H9 (cell line): ENCODE measurements at regions not wholly inside any gene's neighbourhood (a gene's known extent, or its start where the extent isn't known, plus 50 kb on each side); places are given as distances from the start of the nearest gene placed in this dataset.

Experiments used
- DNase-seq: peaks from one replicate; pipeline ENCODE4 v3.0.0-alpha.2; 2017
- H2AFZ ChIP-seq: one replicate; pipeline ENCODE4 v1.6.1; 2013; ENCODE audit warnings: mild to moderate bottlenecking, low read length, control low read depth, moderate library complexity
- H2AK5ac ChIP-seq: 2 replicates; pipeline ENCODE4 v1.6.1; 2013; ENCODE audit warnings: low read length, control low read depth, mixed read lengths; ENCODE audit not compliant: insufficient read length
- H2BK120ac ChIP-seq: one replicate; pipeline ENCODE4 v1.6.1; 2013; ENCODE audit warnings: low read depth, mild to moderate bottlenecking, low read length, control low read depth, inconsistent platforms; ENCODE audit not compliant: poor library complexity, severe bottlenecking
- H2BK12ac ChIP-seq: 2 replicates; pipeline ENCODE4 v1.6.1; 2013; ENCODE audit warnings: low read length, control low read depth, mixed read lengths, low read depth; ENCODE audit not compliant: insufficient read length
- H2BK15ac ChIP-seq: 2 replicates; pipeline ENCODE4 v1.6.1; 2013; ENCODE audit warnings: low read depth, low read length, control low read depth
- H2BK20ac ChIP-seq: one replicate; pipeline ENCODE4 v1.6.1; 2013; ENCODE audit warnings: low read depth, mild to moderate bottlenecking, low read length, control low read depth, inconsistent platforms; ENCODE audit not compliant: poor library complexity, severe bottlenecking
- H2BK5ac ChIP-seq: 2 replicates; pipeline ENCODE4 v1.6.1; 2013; ENCODE audit warnings: low read length, control low read depth, mixed read lengths; ENCODE audit not compliant: insufficient read length
- H3K14ac ChIP-seq: 2 replicates; pipeline ENCODE4 v1.6.1; 2013; ENCODE audit warnings: low read length, control low read depth; ENCODE audit not compliant: insufficient read depth
- H3K18ac ChIP-seq: 2 replicates; pipeline ENCODE4 v1.6.1; 2013; ENCODE audit warnings: low read depth, mild to moderate bottlenecking, mixed read lengths, low read length, control low read depth; ENCODE audit not compliant: insufficient read length
- H3K23ac ChIP-seq: 2 replicates; pipeline ENCODE4 v1.6.1; 2013; ENCODE audit warnings: low read length, control low read depth, mixed read lengths, low read depth; ENCODE audit not compliant: insufficient read length
- H3K23me2 ChIP-seq: 2 replicates; pipeline ENCODE4 v1.6.1; 2013; ENCODE audit warnings: low read depth, mild to moderate bottlenecking, mixed read lengths, low read length, control low read depth; ENCODE audit not compliant: insufficient read length, poor library complexity, severe bottlenecking
- H3K27ac ChIP-seq: 2 replicates; pipeline ENCODE4 v1.5.1; 2013; ENCODE audit warnings: low read length, control low read depth, mixed read lengths, low read depth; ENCODE audit not compliant: insufficient read length
- H3K27me3 ChIP-seq: 2 replicates; pipeline ENCODE4 v1.6.1; 2013; ENCODE audit warnings: low read length, control low read depth, inconsistent platforms; ENCODE audit not compliant: insufficient read depth
- H3K4ac ChIP-seq: 2 replicates; pipeline ENCODE4 v1.6.1; 2013; ENCODE audit warnings: low read depth, mild to moderate bottlenecking, control low read depth, inconsistent platforms, low read length, moderate library complexity
- H3K4me1 ChIP-seq: 2 replicates; pipeline ENCODE4 v1.6.1; 2013; ENCODE audit warnings: low read length, control low read depth, inconsistent platforms; ENCODE audit not compliant: insufficient read depth
- H3K4me2 ChIP-seq: 2 replicates; pipeline ENCODE4 v1.6.1; 2013; ENCODE audit warnings: low read length, control low read depth, mixed read lengths; ENCODE audit not compliant: insufficient read length, insufficient read depth
- H3K56ac ChIP-seq: 2 replicates; pipeline ENCODE4 v1.6.1; 2013; ENCODE audit warnings: low read depth, mild to moderate bottlenecking, mixed read lengths, low read length, control low read depth; ENCODE audit not compliant: insufficient read length
- H3K79me1 ChIP-seq: 2 replicates; pipeline ENCODE4 v1.6.1; 2013; ENCODE audit warnings: low read depth, mild to moderate bottlenecking, moderate library complexity, low read length, control low read depth, inconsistent platforms; ENCODE audit not compliant: insufficient read depth, poor library complexity, severe bottlenecking
- H3K79me2 ChIP-seq: 2 replicates; pipeline ENCODE4 v1.6.1; 2013; ENCODE audit warnings: low read length, control low read depth, inconsistent platforms; ENCODE audit not compliant: insufficient read depth
- H3K9ac ChIP-seq: 2 replicates; pipeline ENCODE4 v1.6.1; 2013; ENCODE audit warnings: low read length, control low read depth, mixed read lengths; ENCODE audit not compliant: insufficient read length; ENCODE audit errors: extremely low read depth
- H3K9me3 ChIP-seq: one replicate; pipeline ENCODE4 v1.6.1; 2013; ENCODE audit warnings: low read depth, low read length, inconsistent platforms; ENCODE audit not compliant: control insufficient read depth
- H3T11ph ChIP-seq: one replicate; pipeline ENCODE4 v1.6.1; 2013; ENCODE audit warnings: mild to moderate bottlenecking, low read length, control low read depth, inconsistent platforms
- H4K20me1 ChIP-seq: one replicate; pipeline ENCODE4 v1.6.1; 2013; ENCODE audit not compliant: control insufficient read depth, insufficient read length, insufficient read depth
- H4K5ac ChIP-seq: 2 replicates; pipeline ENCODE4 v1.6.1; 2013; ENCODE audit warnings: low read depth, mild to moderate bottlenecking, mixed read lengths, low read length, control low read depth; ENCODE audit not compliant: insufficient read length
- H4K8ac ChIP-seq: replicated peaks from 2 replicates; pipeline ENCODE4 v1.6.1; 2013; ENCODE audit warnings: low read length, control low read depth, mixed read lengths, low read depth; ENCODE audit not compliant: insufficient read length
- H4K91ac ChIP-seq: 2 replicates; pipeline ENCODE4 v1.6.1; 2013; ENCODE audit warnings: low read depth, mild to moderate bottlenecking, moderate library complexity, mixed read lengths, low read length, control low read depth; ENCODE audit not compliant: insufficient read length
- H3K27ac Mint-ChIP-seq, 3 experiments: 2 replicates in 2 of 3; 3 replicates in 1 of 3; pipeline ENCODE4 v1.8.0; 2020 to 2021; ENCODE audit warnings: mixed read lengths in 3 of 3, mild to moderate bottlenecking in 1 of 3, moderate library complexity in 1 of 3
- H3K27me3 Mint-ChIP-seq: 2 replicates; pipeline ENCODE4 v1.8.0; 2021; ENCODE audit warnings: low read depth, mild to moderate bottlenecking, moderate library complexity, mixed read lengths
- H3K36me3 Mint-ChIP-seq, 3 experiments: 2 replicates in 2 of 3; 3 replicates in 1 of 3; pipeline ENCODE4 v1.8.0; 2020 to 2021; ENCODE audit warnings: low read depth in 3 of 3, mixed read lengths in 3 of 3; ENCODE audit not compliant: insufficient read depth in 1 of 3
- H3K4me1 Mint-ChIP-seq, 2 experiments: 2 replicates each; pipeline ENCODE4 v1.8.0; 2020; ENCODE audit warnings: mixed read lengths in 2 of 2
- H3K4me3 Mint-ChIP-seq, 2 experiments: 2 replicates in 1 of 2; 3 replicates in 1 of 2; pipeline ENCODE4 v1.8.0; 2020 to 2021; ENCODE audit warnings: mild to moderate bottlenecking in 2 of 2, mixed read lengths in 2 of 2, moderate library complexity in 1 of 2
- H3K9me3 Mint-ChIP-seq, 2 experiments: 2 replicates in 1 of 2; 3 replicates in 1 of 2; pipeline ENCODE4 v1.8.0; 2020; ENCODE audit warnings: mild to moderate bottlenecking in 2 of 2, mixed read lengths in 2 of 2, moderate library complexity in 1 of 2
- WGBS: extraction: QIAGEN DNeasy Blood & Tissue Kit; methylation state at CpG from one replicate; pipeline ENCODE4 v1.1.7; 2013; ENCODE audit warnings: missing lambda C conversion rate, low lambda C conversion rate, mixed read lengths; ENCODE audit not compliant: insufficient read length; ENCODE audit errors: extremely low coverage; 5-methylcytosine and 5-hydroxymethylcytosine counted together
- TF ChIP-seq, protein P1 (sequence below): fragments of 200-600 bp; sonication (generic); conservative IDR thresholded peaks from 3 replicates; pipeline ENCODE4 v1.8.0; 2021; ENCODE audit warnings: antibody characterized with exemption, mild to moderate bottlenecking

DNA sequence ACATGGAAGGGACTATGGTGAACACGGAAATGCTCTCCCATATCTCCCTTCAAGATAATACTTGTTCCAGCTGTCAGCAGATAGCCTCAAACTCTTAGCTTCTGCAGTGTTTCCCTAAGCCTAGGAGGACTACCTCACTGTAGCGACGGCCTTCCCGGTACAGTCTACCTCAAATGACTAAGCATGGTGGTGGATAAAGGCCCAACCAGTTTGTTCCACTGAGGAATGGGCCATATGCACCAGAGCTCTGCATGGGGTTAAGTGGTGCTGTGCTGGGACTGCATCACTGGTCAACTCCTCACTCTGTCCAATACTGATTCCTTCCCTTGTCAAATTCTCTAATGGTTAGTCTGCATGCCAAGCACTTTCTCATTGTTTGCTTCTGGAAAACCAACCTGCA, 119.6 kb upstream of the GNPDA2 start:
- Histone ChIP-seq H3K18ac (no peak overlapping the region), H3K4me2 (no peak overlapping the region), H2BK120ac (no peak overlapping the region), H2BK12ac (no peak overlapping the region), H3K56ac (no peak overlapping the region), H3K79me1 (no peaks in the 10 kb centered on the region), H4K8ac (no peak overlapping the region), H3K9me3 (no peaks in the 10 kb centered on the region), H4K91ac (no peak overlapping the region), H4K20me1 (no peaks in the 10 kb centered on the region), H3T11ph (no peak overlapping the region), H3K4ac (no peak overlapping the region), H3K27ac (no peak overlapping the region), H3K4me1 (no peaks in the 10 kb centered on the region), H2BK20ac (no peak overlapping the region), H2AFZ (no peak overlapping the region), H2AK5ac (no peak overlapping the region), H3K14ac (no peak overlapping the region), H2BK5ac (no peak overlapping the region), H3K79me2 (no peaks in the 10 kb centered on the region), H2BK15ac (no peak overlapping the region), H3K23me2 (no peaks in the 10 kb centered on the region), H3K23ac (no peak overlapping the region), H3K9ac (no peak overlapping the region), H4K5ac (no peak overlapping the region), H3K27me3 (no peaks in the 10 kb centered on the region)
- H3K4me3 Mint-ChIP-seq: no peak overlapping the region
- no peaks in the 10 kb centered on the region for H3K27me3 Mint-ChIP-seq
- WGBS: no CpG with 5 or more reads among the region's 4 CpGs
- no peaks in the 10 kb centered on the region; a peak in 2 of 5 replicates for H3K9me3 Mint-ChIP-seq
- H3K4me1 Mint-ChIP-seq: peaks cover 0 to 2% of the 10 kb centered on the region in 2 experiments; a peak in 2 of 4 replicates
- DNase-seq: no peak
- TF ChIP-seq, protein P1, sequence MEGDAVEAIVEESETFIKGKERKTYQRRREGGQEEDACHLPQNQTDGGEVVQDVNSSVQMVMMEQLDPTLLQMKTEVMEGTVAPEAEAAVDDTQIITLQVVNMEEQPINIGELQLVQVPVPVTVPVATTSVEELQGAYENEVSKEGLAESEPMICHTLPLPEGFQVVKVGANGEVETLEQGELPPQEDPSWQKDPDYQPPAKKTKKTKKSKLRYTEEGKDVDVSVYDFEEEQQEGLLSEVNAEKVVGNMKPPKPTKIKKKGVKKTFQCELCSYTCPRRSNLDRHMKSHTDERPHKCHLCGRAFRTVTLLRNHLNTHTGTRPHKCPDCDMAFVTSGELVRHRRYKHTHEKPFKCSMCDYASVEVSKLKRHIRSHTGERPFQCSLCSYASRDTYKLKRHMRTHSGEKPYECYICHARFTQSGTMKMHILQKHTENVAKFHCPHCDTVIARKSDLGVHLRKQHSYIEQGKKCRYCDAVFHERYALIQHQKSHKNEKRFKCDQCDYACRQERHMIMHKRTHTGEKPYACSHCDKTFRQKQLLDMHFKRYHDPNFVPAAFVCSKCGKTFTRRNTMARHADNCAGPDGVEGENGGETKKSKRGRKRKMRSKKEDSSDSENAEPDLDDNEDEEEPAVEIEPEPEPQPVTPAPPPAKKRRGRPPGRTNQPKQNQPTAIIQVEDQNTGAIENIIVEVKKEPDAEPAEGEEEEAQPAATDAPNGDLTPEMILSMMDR: no peak
- peaks cover 0 to 3% (median 0%) of the 10 kb centered on the region in 3 experiments; a peak in 3 of 7 replicates for H3K36me3 Mint-ChIP-seq
- H3K27ac Mint-ChIP-seq: peak overlapping the region in 1 of 3 experiments; percentile 72; a peak in 1 of 7 replicates
